ENCODE measurements at regions not wholly inside any gene's neighbourhood (a gene's known extent, or its start where the extent isn't known, plus 50 kb on each side); places are given as distances from the start of the nearest gene placed in this dataset.

DNA sequence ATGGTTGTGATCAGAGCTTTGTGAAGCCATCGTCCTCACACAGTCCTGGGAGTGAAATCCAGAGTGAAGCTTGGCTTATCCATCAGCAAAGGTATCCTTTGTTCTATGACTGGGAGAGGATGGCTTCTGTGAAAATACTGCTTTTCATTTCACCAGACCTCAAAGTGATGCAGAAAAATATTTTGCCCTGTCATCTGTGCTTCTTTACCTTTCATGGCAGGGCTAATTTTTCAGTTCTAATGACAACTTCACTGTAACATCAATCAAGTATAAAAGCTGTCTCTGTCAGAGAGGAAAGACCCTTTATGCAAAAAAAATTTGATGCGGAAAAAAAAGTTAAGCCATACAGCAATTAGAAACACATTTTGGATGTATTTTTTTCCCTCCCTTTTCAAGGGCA is 468.1 kb upstream of the ADARB2 start:
- no peak for TF ChIP-seq POLR2AphosphoS5 (IDR thresholded peaks at IDR 0.05; ENCODE audit: low read depth)
- TF ChIP-seq, protein P1, sequence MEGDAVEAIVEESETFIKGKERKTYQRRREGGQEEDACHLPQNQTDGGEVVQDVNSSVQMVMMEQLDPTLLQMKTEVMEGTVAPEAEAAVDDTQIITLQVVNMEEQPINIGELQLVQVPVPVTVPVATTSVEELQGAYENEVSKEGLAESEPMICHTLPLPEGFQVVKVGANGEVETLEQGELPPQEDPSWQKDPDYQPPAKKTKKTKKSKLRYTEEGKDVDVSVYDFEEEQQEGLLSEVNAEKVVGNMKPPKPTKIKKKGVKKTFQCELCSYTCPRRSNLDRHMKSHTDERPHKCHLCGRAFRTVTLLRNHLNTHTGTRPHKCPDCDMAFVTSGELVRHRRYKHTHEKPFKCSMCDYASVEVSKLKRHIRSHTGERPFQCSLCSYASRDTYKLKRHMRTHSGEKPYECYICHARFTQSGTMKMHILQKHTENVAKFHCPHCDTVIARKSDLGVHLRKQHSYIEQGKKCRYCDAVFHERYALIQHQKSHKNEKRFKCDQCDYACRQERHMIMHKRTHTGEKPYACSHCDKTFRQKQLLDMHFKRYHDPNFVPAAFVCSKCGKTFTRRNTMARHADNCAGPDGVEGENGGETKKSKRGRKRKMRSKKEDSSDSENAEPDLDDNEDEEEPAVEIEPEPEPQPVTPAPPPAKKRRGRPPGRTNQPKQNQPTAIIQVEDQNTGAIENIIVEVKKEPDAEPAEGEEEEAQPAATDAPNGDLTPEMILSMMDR (conservative IDR thresholded peaks at IDR 0.05; ENCODE audit: low read depth in 2 of 2), result no peak
- TF ChIP-seq CREB1 (CRISPR knock-in tag; IDR thresholded peaks at IDR 0.05; ENCODE audit: low read depth), result no peak
- TF ChIP-seq EZH2phosphoT487 (IDR thresholded peaks at IDR 0.05; ENCODE audit: unreplicated experiment), result no peak
- TF ChIP-seq ZNF331 (CRISPR knock-in tag; IDR thresholded peaks at IDR 0.05; ENCODE audit: low read depth), result no peak
- no peak for TF ChIP-seq EZH2 (IDR thresholded peaks at IDR 0.05; ENCODE audit: low read depth, unreplicated experiment)
- no peak for TF ChIP-seq REST (IDR thresholded peaks at IDR 0.05; ENCODE audit: unreplicated experiment)
- TF ChIP-seq NANOG (IDR thresholded peaks at IDR 0.05; ENCODE audit: borderline replicate concordance), result no peak
- TF ChIP-seq STAT1 (IDR thresholded peaks at IDR 0.05; ENCODE audit: unreplicated experiment), result no peak
- TF ChIP-seq, protein P2, sequence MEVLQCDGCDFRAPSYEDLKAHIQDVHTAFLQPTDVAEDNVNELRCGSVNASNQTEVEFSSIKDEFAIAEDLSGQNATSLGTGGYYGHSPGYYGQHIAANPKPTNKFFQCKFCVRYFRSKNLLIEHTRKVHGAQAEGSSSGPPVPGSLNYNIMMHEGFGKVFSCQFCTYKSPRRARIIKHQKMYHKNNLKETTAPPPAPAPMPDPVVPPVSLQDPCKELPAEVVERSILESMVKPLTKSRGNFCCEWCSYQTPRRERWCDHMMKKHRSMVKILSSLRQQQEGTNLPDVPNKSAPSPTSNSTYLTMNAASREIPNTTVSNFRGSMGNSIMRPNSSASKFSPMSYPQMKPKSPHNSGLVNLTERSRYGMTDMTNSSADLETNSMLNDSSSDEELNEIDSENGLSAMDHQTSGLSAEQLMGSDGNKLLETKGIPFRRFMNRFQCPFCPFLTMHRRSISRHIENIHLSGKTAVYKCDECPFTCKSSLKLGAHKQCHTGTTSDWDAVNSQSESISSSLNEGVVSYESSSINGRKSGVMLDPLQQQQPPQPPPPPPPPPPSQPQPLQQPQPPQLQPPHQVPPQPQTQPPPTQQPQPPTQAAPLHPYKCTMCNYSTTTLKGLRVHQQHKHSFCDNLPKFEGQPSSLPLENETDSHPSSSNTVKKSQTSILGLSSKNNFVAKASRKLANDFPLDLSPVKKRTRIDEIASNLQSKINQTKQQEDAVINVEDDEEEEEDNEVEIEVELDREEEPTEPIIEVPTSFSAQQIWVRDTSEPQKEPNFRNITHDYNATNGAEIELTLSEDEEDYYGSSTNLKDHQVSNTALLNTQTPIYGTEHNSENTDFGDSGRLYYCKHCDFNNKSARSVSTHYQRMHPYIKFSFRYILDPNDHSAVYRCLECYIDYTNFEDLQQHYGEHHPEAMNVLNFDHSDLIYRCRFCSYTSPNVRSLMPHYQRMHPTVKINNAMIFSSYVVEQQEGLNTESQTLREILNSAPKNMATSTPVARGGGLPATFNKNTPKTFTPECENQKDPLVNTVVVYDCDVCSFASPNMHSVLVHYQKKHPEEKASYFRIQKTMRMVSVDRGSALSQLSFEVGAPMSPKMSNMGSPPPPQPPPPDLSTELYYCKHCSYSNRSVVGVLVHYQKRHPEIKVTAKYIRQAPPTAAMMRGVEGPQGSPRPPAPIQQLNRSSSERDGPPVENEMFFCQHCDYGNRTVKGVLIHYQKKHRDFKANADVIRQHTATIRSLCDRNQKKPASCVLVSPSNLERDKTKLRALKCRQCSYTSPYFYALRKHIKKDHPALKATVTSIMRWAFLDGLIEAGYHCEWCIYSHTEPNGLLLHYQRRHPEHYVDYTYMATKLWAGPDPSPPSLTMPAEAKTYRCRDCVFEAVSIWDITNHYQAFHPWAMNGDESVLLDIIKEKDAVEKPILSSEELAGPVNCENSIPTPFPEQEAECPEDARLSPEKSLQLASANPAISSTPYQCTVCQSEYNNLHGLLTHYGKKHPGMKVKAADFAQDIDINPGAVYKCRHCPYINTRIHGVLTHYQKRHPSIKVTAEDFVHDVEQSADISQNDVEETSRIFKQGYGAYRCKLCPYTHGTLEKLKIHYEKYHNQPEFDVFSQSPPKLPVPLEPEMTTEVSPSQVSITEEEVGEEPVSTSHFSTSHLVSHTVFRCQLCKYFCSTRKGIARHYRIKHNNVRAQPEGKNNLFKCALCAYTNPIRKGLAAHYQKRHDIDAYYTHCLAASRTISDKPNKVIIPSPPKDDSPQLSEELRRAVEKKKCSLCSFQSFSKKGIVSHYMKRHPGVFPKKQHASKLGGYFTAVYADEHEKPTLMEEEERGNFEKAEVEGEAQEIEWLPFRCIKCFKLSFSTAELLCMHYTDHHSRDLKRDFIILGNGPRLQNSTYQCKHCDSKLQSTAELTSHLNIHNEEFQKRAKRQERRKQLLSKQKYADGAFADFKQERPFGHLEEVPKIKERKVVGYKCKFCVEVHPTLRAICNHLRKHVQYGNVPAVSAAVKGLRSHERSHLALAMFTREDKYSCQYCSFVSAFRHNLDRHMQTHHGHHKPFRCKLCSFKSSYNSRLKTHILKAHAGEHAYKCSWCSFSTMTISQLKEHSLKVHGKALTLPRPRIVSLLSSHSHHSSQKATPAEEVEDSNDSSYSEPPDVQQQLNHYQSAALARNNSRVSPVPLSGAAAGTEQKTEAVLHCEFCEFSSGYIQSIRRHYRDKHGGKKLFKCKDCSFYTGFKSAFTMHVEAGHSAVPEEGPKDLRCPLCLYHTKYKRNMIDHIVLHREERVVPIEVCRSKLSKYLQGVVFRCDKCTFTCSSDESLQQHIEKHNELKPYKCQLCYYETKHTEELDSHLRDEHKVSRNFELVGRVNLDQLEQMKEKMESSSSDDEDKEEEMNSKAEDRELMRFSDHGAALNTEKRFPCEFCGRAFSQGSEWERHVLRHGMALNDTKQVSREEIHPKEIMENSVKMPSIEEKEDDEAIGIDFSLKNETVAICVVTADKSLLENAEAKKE (CRISPR knock-in tag; IDR thresholded peaks at IDR 0.05), result no peak
- TF ChIP-seq, protein P3, sequence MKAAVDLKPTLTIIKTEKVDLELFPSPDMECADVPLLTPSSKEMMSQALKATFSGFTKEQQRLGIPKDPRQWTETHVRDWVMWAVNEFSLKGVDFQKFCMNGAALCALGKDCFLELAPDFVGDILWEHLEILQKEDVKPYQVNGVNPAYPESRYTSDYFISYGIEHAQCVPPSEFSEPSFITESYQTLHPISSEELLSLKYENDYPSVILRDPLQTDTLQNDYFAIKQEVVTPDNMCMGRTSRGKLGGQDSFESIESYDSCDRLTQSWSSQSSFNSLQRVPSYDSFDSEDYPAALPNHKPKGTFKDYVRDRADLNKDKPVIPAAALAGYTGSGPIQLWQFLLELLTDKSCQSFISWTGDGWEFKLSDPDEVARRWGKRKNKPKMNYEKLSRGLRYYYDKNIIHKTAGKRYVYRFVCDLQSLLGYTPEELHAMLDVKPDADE (IDR thresholded peaks at IDR 0.05), result no peak
- TF ChIP-seq JUNB (IDR thresholded peaks at IDR 0.05; ENCODE audit: unreplicated experiment), result no peak
